ENCODE measurements at regions not wholly inside any gene's neighbourhood (a gene's known extent, or its start where the extent isn't known, plus 50 kb on each side); places are given as distances from the start of the nearest gene placed in this dataset.

- Histone ChIP-seq H3K27ac (replicated peaks in 1 of 4) (no peak overlapping the region), H3K36me3 (no peaks in the 10 kb centered on the region), H3K27me3 (no peaks in the 10 kb centered on the region), H3K9me3 (peaks cover 0 to 9% (median 0%) of the 10 kb centered on the region in 4 donors), H3K4me1 (no peaks in the 10 kb centered on the region), H3K4me3 (no peak overlapping the region)
- 81% methylated on average over 6 of the region's 6 CpGs for WGBS
- no peak for DNase-seq (ENCODE audit: extremely low spot score)
- TF ChIP-seq POLR2AphosphoS5 (IDR thresholded peaks at IDR 0.05) (no peak), POLR2A (IDR thresholded peaks at IDR 0.05; ENCODE audit: low read depth) (no peak), CTCF (IDR thresholded peaks at IDR 0.05) (no peak), EP300 (IDR thresholded peaks at IDR 0.05) (no peak)
- intact Hi-C loops (cut with DNase I), result no loop called here
Observed at GRCh38 chr7:68853254-68853653, 745.0 kb upstream of the AUTS2 start.

GRCh38 chr7:68857571-68857970 is 740.7 kb upstream of the AUTS2 start:
- no peak for TF ChIP-seq CTCF (IDR thresholded peaks at IDR 0.05)
- TF ChIP-seq POLR2AphosphoS5 (IDR thresholded peaks at IDR 0.05), result no peak
- no peak for TF ChIP-seq EP300 (IDR thresholded peaks at IDR 0.05)
- TF ChIP-seq POLR2A (IDR thresholded peaks at IDR 0.05; ENCODE audit: low read depth), result no peak
- DNase-seq (ENCODE audit: extremely low spot score), result no peak
- no peak overlapping the region for H3K4me3 ChIP-seq
- intact Hi-C loops (cut with DNase I), result no loop called here
- no peaks in the 10 kb centered on the region for H3K27me3 ChIP-seq
- no peaks in the 10 kb centered on the region for H3K9me3 ChIP-seq
- H3K27ac ChIP-seq (replicated peaks in 1 of 4), result no peak overlapping the region
- H3K36me3 ChIP-seq, result no peaks in the 10 kb centered on the region
- WGBS, result 82% methylated on average over 1 of the region's 1 CpG
- H3K4me1 ChIP-seq, result no peaks in the 10 kb centered on the region

GRCh38 chr7:68858497-68858896 is 739.8 kb upstream of the AUTS2 start:
- TF ChIP-seq POLR2AphosphoS5 (IDR thresholded peaks at IDR 0.05) (no peak), CTCF (IDR thresholded peaks at IDR 0.05) (no peak), POLR2A (IDR thresholded peaks at IDR 0.05; ENCODE audit: low read depth) (no peak), EP300 (IDR thresholded peaks at IDR 0.05) (no peak)
- intact Hi-C loops (cut with DNase I), result no loop called here
- 67% methylated on average over 1 of the region's 1 CpG for WGBS

GRCh38 chr7:68861171-68861570 is 737.1 kb upstream of the AUTS2 start:
- WGBS, result 94% methylated on average over 4 of the region's 7 CpGs
- DNase-seq (ENCODE audit: extremely low spot score), result no peak
- Histone ChIP-seq H3K4me1 (no peaks in the 10 kb centered on the region), H3K4me3 (no peak overlapping the region), H3K27me3 (no peaks in the 10 kb centered on the region), H3K36me3 (no peaks in the 10 kb centered on the region), H3K27ac (replicated peaks in 1 of 4) (no peak overlapping the region), H3K9me3 (no peaks in the 10 kb centered on the region)
- intact Hi-C loops (cut with DNase I), result no loop called here
- TF ChIP-seq CTCF (IDR thresholded peaks at IDR 0.05), result no peak
- no peak for TF ChIP-seq EP300 (IDR thresholded peaks at IDR 0.05)
- no peak for TF ChIP-seq POLR2AphosphoS5 (IDR thresholded peaks at IDR 0.05)
- no peak for TF ChIP-seq POLR2A (IDR thresholded peaks at IDR 0.05; ENCODE audit: low read depth)

More at GRCh38 chr7:68858497-68858896, 739.8 kb upstream of the AUTS2 start:
- Histone ChIP-seq H3K4me1 (no peaks in the 10 kb centered on the region), H3K27ac (replicated peaks in 1 of 4) (no peak overlapping the region), H3K27me3 (no peaks in the 10 kb centered on the region), H3K36me3 (no peaks in the 10 kb centered on the region), H3K4me3 (no peak overlapping the region), H3K9me3 (no peaks in the 10 kb centered on the region)
- DNase-seq (ENCODE audit: extremely low spot score), result no peak

- Histone ChIP-seq H3K36me3 (no peaks in the 10 kb centered on the region), H3K9me3 (no peaks in the 10 kb centered on the region), H3K27me3 (no peaks in the 10 kb centered on the region), H3K4me1 (no peaks in the 10 kb centered on the region), H3K4me3 (no peak overlapping the region), H3K27ac (replicated peaks in 1 of 4) (no peak overlapping the region)
- 97% methylated on average over 6 of the region's 6 CpGs for WGBS
- intact Hi-C loops (cut with DNase I), result no loop called here
- TF ChIP-seq POLR2A (IDR thresholded peaks at IDR 0.05; ENCODE audit: low read depth) (no peak), EP300 (IDR thresholded peaks at IDR 0.05) (no peak), POLR2AphosphoS5 (IDR thresholded peaks at IDR 0.05) (no peak), CTCF (IDR thresholded peaks at IDR 0.05) (no peak)
- no peak for DNase-seq (ENCODE audit: extremely low spot score)
Observed at GRCh38 chr7:68862261-68862660, 736.0 kb upstream of the AUTS2 start.

Data from esophagus muscularis mucosa (tissue), 4 donors.